OCI-M1 (cell line): ENCODE measurements at regions not wholly inside any gene's neighbourhood (a gene's known extent, or its start where the extent isn't known, plus 50 kb on each side); places are given as distances from the start of the nearest gene placed in this dataset.

ENCODE experiments used
- DNase-seq: peaks from one replicate; lab custom pipeline; 2025; lab: John Stamatoyannopoulos, UW

GRCh38 chr21:23732776-23733175 is 1874.5 kb downstream of the MRPL39 start:
- no peak for DNase-seq

- no peak for DNase-seq
Observed at GRCh38 chr21:23729331-23729730, 1878.0 kb downstream of the MRPL39 start.

- DNase-seq, result peak; percentile 48
Observed at GRCh38 chr21:23725576-23725975, 1881.7 kb downstream of the MRPL39 start.

- no peak for DNase-seq
Observed at GRCh38 chr21:23718446-23719285, 1888.6 kb downstream of the MRPL39 start.

- no peak for DNase-seq
Observed at GRCh38 chr21:23712166-23712565, 1895.1 kb downstream of the MRPL39 start.

- DNase-seq, result no peak
Observed at GRCh38 chr21:23706431-23706830, 1900.8 kb downstream of the MRPL39 start.

- no peak for DNase-seq
Observed at GRCh38 chr21:23699402-23699801, 1907.9 kb downstream of the MRPL39 start.

- no peak for DNase-seq
Observed at GRCh38 chr21:23698619-23699018, 1908.7 kb downstream of the MRPL39 start.

- DNase-seq, result no peak
Observed at GRCh38 chr21:23695443-23695842, 1911.8 kb downstream of the MRPL39 start.

GRCh38 chr21:23694390-23694789 is 1912.9 kb downstream of the MRPL39 start:
- peak; percentile 51 for DNase-seq

GRCh38 chr21:23690316-23690715 is 1917.0 kb downstream of the MRPL39 start:
- DNase-seq, result no peak

GRCh38 chr21:23686737-23687523 is 1920.4 kb downstream of the MRPL39 start:
- no peak for DNase-seq

- DNase-seq, result no peak
Observed at GRCh38 chr21:23684431-23684830, 1922.8 kb downstream of the MRPL39 start.

- DNase-seq, result peak; percentile 45
Observed at GRCh38 chr21:23664193-23664694, 1943.0 kb downstream of the MRPL39 start.

GRCh38 chr21:23660560-23660959 is 1946.7 kb downstream of the MRPL39 start:
- no peak for DNase-seq

GRCh38 chr21:23644768-23645167 is 1962.5 kb downstream of the MRPL39 start:
- no peak for DNase-seq

GRCh38 chr21:23639721-23640120 is 1967.6 kb downstream of the MRPL39 start:
- no peak for DNase-seq

- no peak for DNase-seq
Observed at GRCh38 chr21:23638131-23638695, 1969.1 kb downstream of the MRPL39 start.

- DNase-seq, result no peak
Observed at GRCh38 chr21:23633447-23633940, 1973.8 kb downstream of the MRPL39 start.

- no peak for DNase-seq
Observed at GRCh38 chr21:23624281-23624680, 1983.0 kb downstream of the MRPL39 start.

GRCh38 chr21:23613014-23613413 is 1994.3 kb downstream of the MRPL39 start:
- no peak for DNase-seq

- DNase-seq, result no peak
Observed at GRCh38 chr21:23612210-23612609, 1995.1 kb downstream of the MRPL39 start.
